K562 (cell line): ENCODE measurements at regions not wholly inside any gene's neighbourhood (a gene's known extent, or its start where the extent isn't known, plus 50 kb on each side); places are given as distances from the start of the nearest gene placed in this dataset.

Experiments used
- ATAC-seq: fragments of 200-7000 bp; cut with Tn5 transposase; 3 replicates; pipeline ENCODE4 v1.9.1; 2020; ENCODE audit warnings: moderate library complexity
- BruUV-seq: library from RNA; stranded (reverse); fragments of 400-500 nt; replicated peaks from 2 replicates; lab custom pipeline; 2021; lab: Mats Ljungman, UMichigan
- CTCF ChIA-PET: fragments of 300-600 bp; formaldehyde crosslinking; extraction: SDS; loops from one replicate; lab custom pipeline; 2021; ENCODE audit warnings: low intra/inter-chr PET ratio; lab: Yijun Ruan, JAX
- POLR2A ChIA-PET: fragments of 300-600, 350-650 bp; sonication (Branson Sonifier 250); formaldehyde crosslinking; extraction: SDS; loops from one replicate; lab custom pipeline; 2021; ENCODE audit warnings: antibody characterized with exemption, inconsistent platforms; lab: Yijun Ruan, JAX
- DNase-seq, 4 experiments: peaks; one replicate each; pipeline versions ENCODE4 v3.0.0 to v3.0.0-alpha.2; 2011 to 2018; ENCODE audit warnings: low spot score in 3 of 4, mixed read lengths in 3 of 4; ENCODE audit errors: extremely low read depth in 1 of 4
- FAIRE-seq: peaks from 2 replicates; lab custom pipeline; 2011; peaks lifted over from hg19 to GRCh38; lab: Jason Lieb, UNC
- H2AFZ ChIP-seq: 2 replicates; pipeline ENCODE4 v1.6.0; 2011; ENCODE audit warnings: low read depth, low read length, control low read depth, inconsistent platforms
- H3K27ac ChIP-seq: fragments of 200-600 bp; 3 replicates; pipeline ENCODE4 v1.8.0; 2011; ENCODE audit warnings: low read depth, mild to moderate bottlenecking, control low read depth, inconsistent platforms, low read length, moderate library complexity, mixed read lengths; ENCODE audit errors: extremely low read depth
- H3K27me3 ChIP-seq, 2 experiments: fragments of 300-600 bp in 1 of 2; 2 replicates in 1 of 2; 3 replicates in 1 of 2; pipeline versions ENCODE4 v1.6.0 to v1.8.0; 2011; ENCODE audit warnings: inconsistent platforms in 2 of 2, low read length in 2 of 2, mild to moderate bottlenecking in 1 of 2, mixed read lengths in 1 of 2, moderate library complexity in 1 of 2; ENCODE audit not compliant: control insufficient read depth in 2 of 2, insufficient read depth in 2 of 2
- H3K36me3 ChIP-seq: fragments of 300-600 bp; 3 replicates; pipeline ENCODE4 v1.8.0; 2011; ENCODE audit warnings: mild to moderate bottlenecking, low read length, inconsistent platforms; ENCODE audit not compliant: control insufficient read depth, insufficient read depth
- H3K4me1 ChIP-seq, 2 experiments: fragments of 200-600 bp in 1 of 2; replicated peaks in 1 of 2; 2 replicates in 1 of 2; 3 replicates in 1 of 2; pipeline versions ENCODE4 v1.5.1 to v1.8.0; 2011; ENCODE audit warnings: inconsistent platforms in 2 of 2, low read length in 2 of 2, mild to moderate bottlenecking in 1 of 2, mixed read lengths in 1 of 2, moderate library complexity in 1 of 2; ENCODE audit not compliant: control insufficient read depth in 2 of 2, insufficient read depth in 2 of 2
- H3K4me2 ChIP-seq: 2 replicates; pipeline ENCODE4 v1.6.1; 2011; ENCODE audit warnings: low read length, control low read depth, inconsistent platforms, mixed read lengths; ENCODE audit not compliant: insufficient read depth
- H3K4me3 ChIP-seq: fragments of 200-600 bp; sonication (generic), shearing (Covaris generic); 2 replicates; pipeline ENCODE4 v1.5.1; 2016; ENCODE audit warnings: control low read depth, inconsistent platforms
- H3K79me2 ChIP-seq: fragments of 200-600 bp; 3 replicates; pipeline ENCODE4 v1.8.0; 2011; ENCODE audit warnings: low read length, inconsistent platforms; ENCODE audit not compliant: control insufficient read depth, insufficient read depth
- H3K9ac ChIP-seq, 2 experiments: 2 replicates each; pipeline versions ENCODE4 v1.6.0 to v1.6.1; 2011; ENCODE audit warnings: low read depth in 2 of 2, low read length in 2 of 2, control low read depth in 1 of 2, inconsistent platforms in 1 of 2, mild to moderate bottlenecking in 1 of 2, mixed read lengths in 1 of 2; ENCODE audit not compliant: insufficient read depth in 1 of 2
- H3K9me1 ChIP-seq: one replicate; pipeline ENCODE4 v1.6.0; 2011; ENCODE audit warnings: inconsistent platforms, mild to moderate bottlenecking, low read length, moderate library complexity; ENCODE audit not compliant: control insufficient read depth, insufficient read depth
- H3K9me3 ChIP-seq: replicated peaks from 2 replicates; pipeline ENCODE4 v1.5.1; 2011; ENCODE audit warnings: low read depth, low read length, inconsistent platforms; ENCODE audit not compliant: control insufficient read depth, insufficient read depth
- H4K20me1 ChIP-seq: replicated peaks from 2 replicates; pipeline ENCODE4 v1.6.1; 2011; ENCODE audit warnings: low read length, inconsistent platforms, mixed read lengths; ENCODE audit not compliant: control insufficient read depth, insufficient read depth
- CBFA2T3 ChIP-seq: fragments of 450-650 bp; IDR thresholded peaks from 2 replicates; pipeline ENCODE4 v1.6.1; 2017
- CREB5 ChIP-seq: fragments of 250-450 bp; sonication (Bioruptor Pico); IDR thresholded peaks from 2 replicates; pipeline ENCODE4 v1.5.0; 2020; ENCODE audit warnings: mild to moderate bottlenecking
- HOXB6 ChIP-seq: fragments of 250-450 bp; sonication (Bioruptor Pico); IDR thresholded peaks from 2 replicates; pipeline ENCODE4 v1.5.1; 2022; ENCODE audit warnings: mild to moderate bottlenecking, borderline replicate concordance
- NCOA6 ChIP-seq: fragments of 450-650 bp; IDR thresholded peaks from 2 replicates; pipeline ENCODE4 v1.6.1; 2017; ENCODE audit warnings: mild to moderate bottlenecking
- POLR2AphosphoS5 ChIP-seq: IDR thresholded peaks from 2 replicates; pipeline ENCODE4 v1.6.1; 2011; ENCODE audit warnings: mild to moderate bottlenecking, low read depth, low read length, moderate library complexity; ENCODE audit not compliant: control insufficient read depth, insufficient read depth
- RBM25 ChIP-seq: fragments of 200-400 bp; formaldehyde crosslinking; IDR thresholded peaks from 2 replicates; pipeline ENCODE4 v1.6.1; 2018; ENCODE audit warnings: low read length, low read depth, moderate library complexity; ENCODE audit not compliant: severe bottlenecking
- SMAD3 ChIP-seq: fragments of 450-650 bp; formaldehyde crosslinking; conservative IDR thresholded peaks from 2 replicates; pipeline ENCODE4 v1.4.0; 2020; ENCODE audit warnings: mild to moderate bottlenecking
- TCFL5 ChIP-seq: fragments of 250-450 bp; sonication (Bioruptor Pico); conservative IDR thresholded peaks from 2 replicates; pipeline ENCODE4 v1.6.1; 2021; ENCODE audit warnings: mild to moderate bottlenecking, moderate library complexity, matching md5 sums
- WGBS: fragments of 100-300 bp; shearing (Covaris generic); methylation state at CpG from one replicate; pipeline ENCODE4 v1.1.6; 2016; ENCODE audit warnings: low coverage, mixed read lengths; ENCODE audit not compliant: insufficient coverage; ENCODE audit errors: missing lambda C conversion rate; 5-methylcytosine and 5-hydroxymethylcytosine counted together
- in situ Hi-C: fragments of 300-500 bp; cut with MboI; formaldehyde crosslinking; loops from 4 replicates; pipeline ENCODE4 v1.15.0; 2018; ENCODE audit warnings: inconsistent platforms, mixed read lengths
- intact Hi-C: fragments of 100-400 bp; cut with micrococcal nuclease; formaldehyde crosslinking; loops from 2 replicates; pipeline ENCODE4 v1.14.2; 2022

DNA sequence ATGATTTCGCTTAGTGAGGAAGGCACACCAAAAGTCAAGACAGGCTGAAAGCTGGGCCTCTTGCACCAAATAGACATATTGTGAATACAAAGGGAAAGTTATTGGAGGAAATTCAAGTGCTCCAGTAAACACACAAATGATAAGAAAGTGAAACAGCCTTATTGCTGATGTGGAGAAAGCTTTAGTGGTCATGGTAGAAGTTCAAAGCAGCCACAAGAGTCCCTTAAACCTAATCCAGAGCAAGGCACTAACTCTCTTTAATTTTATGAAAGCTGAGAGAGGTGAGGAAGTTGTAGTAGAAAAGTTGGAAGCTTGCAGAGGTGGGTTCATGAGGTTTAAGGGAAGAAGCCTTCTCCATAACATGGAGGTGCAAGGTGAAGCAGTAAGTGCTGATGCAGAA is 988.3 kb downstream of the VRK1 start:
- Histone ChIP-seq H3K27me3 (no peaks in the 10 kb centered on the region), H3K4me1 (no peaks in the 10 kb centered on the region), H3K4me3 (no peak overlapping the region), H4K20me1 (no peaks in the 10 kb centered on the region), H3K4me2 (no peak overlapping the region), H3K9ac (no peak overlapping the region), H3K36me3 (no peaks in the 10 kb centered on the region), H3K9me1 (no peaks in the 10 kb centered on the region), H2AFZ (no peak overlapping the region), H3K9me3 (no peaks in the 10 kb centered on the region), H3K27ac (no peak overlapping the region), H3K79me2 (no peaks in the 10 kb centered on the region)
- FAIRE-seq (no peak), DNase-seq (no peak), ATAC-seq (no peak)
- BruUV-seq, result no TSS peak
- ChIA-PET CTCF (no interaction called here), POLR2A (no interaction called here)
- TF ChIP-seq RBM25, result no peak
- no peak for TF ChIP-seq POLR2AphosphoS5
- no peak for TF ChIP-seq SMAD3 (CRISPR knock-in tag)
- no peak for TF ChIP-seq CREB5 (CRISPR knock-in tag)
- TF ChIP-seq HOXB6 (CRISPR knock-in tag), result no peak
- TF ChIP-seq NCOA6, result no peak
- TF ChIP-seq CBFA2T3, result no peak
- TF ChIP-seq TCFL5 (CRISPR knock-in tag), result no peak
- 0% methylated on average over 1 of the region's 1 CpG for WGBS
- in situ Hi-C loops (no loop called here), intact Hi-C loops (no loop called here)
